GM23248 (cell line): ENCODE measurements at regions not wholly inside any gene's neighbourhood (a gene's known extent, or its start where the extent isn't known, plus 50 kb on each side); places are given as distances from the start of the nearest gene placed in this dataset.

Experiments used
- DNase-seq: peaks from one replicate; pipeline ENCODE4 v3.0.0-alpha.2; 2015
- H2AFZ ChIP-seq: fragments of 200-600 bp; sonication (generic); 2 replicates; pipeline ENCODE4 v1.6.1; 2016; ENCODE audit warnings: antibody characterized with exemption
- H3F3A ChIP-seq: fragments of 200-600 bp; sonication (generic); 2 replicates; pipeline ENCODE4 v1.6.1; 2016; ENCODE audit warnings: mild to moderate bottlenecking, antibody characterized with exemption, mixed run types; ENCODE audit not compliant: insufficient read depth
- H3K27ac ChIP-seq: fragments of 200-600 bp; sonication (generic); 2 replicates; pipeline ENCODE4 v1.5.1; 2016; ENCODE audit warnings: mild to moderate bottlenecking
- H3K27me3 ChIP-seq: fragments of 200-600 bp; sonication (generic); replicated peaks from 2 replicates; pipeline ENCODE4 v1.6.1; 2016; ENCODE audit warnings: mild to moderate bottlenecking; ENCODE audit not compliant: insufficient read depth
- H3K36me3 ChIP-seq: fragments of 200-600 bp; sonication (generic); 2 replicates; pipeline ENCODE4 v1.6.1; 2016; ENCODE audit warnings: low read depth, mild to moderate bottlenecking
- H3K4me1 ChIP-seq: fragments of 200-600 bp; sonication (generic); 2 replicates; pipeline ENCODE4 v1.6.1; 2016; ENCODE audit warnings: mild to moderate bottlenecking; ENCODE audit not compliant: insufficient read depth
- H3K4me2 ChIP-seq: fragments of 200-600 bp; sonication (generic); one replicate; pipeline ENCODE4 v1.6.1; 2016; ENCODE audit warnings: mild to moderate bottlenecking; ENCODE audit not compliant: unreplicated experiment
- H3K4me3 ChIP-seq: fragments of 200-600 bp; sonication (generic); 2 replicates; pipeline ENCODE4 v1.5.1; 2016; ENCODE audit warnings: mild to moderate bottlenecking
- H3K79me2 ChIP-seq: fragments of 200-600 bp; sonication (generic); 2 replicates; pipeline ENCODE4 v1.6.1; 2016; ENCODE audit warnings: mild to moderate bottlenecking; ENCODE audit not compliant: insufficient read depth
- H3K9ac ChIP-seq: fragments of 200-600 bp; sonication (generic); 2 replicates; pipeline ENCODE4 v1.6.1; 2016; ENCODE audit warnings: mild to moderate bottlenecking
- H3K9me2 ChIP-seq: fragments of 200-600 bp; sonication (generic); 2 replicates; pipeline ENCODE4 v1.6.1; 2016; ENCODE audit warnings: mixed run types, mild to moderate bottlenecking, moderate library complexity; ENCODE audit not compliant: insufficient read depth
- H3K9me3 ChIP-seq: fragments of 200-600 bp; sonication (generic); one replicate; pipeline ENCODE4 v1.6.1; 2017; ENCODE audit warnings: low read depth
- H4K20me1 ChIP-seq: fragments of 200-600 bp; sonication (generic); 2 replicates; pipeline ENCODE4 v1.6.0; 2016; ENCODE audit not compliant: insufficient read depth
- EZH2 ChIP-seq: fragments of 200-600 bp; sonication (generic); IDR thresholded peaks from 2 replicates; pipeline ENCODE4 v1.6.1; 2018; ENCODE audit warnings: antibody characterized with exemption, mild to moderate bottlenecking; ENCODE audit not compliant: insufficient read depth, poor library complexity, severe bottlenecking
- EZH2phosphoT487 ChIP-seq: fragments of 200-600 bp; sonication (generic); IDR thresholded peaks from 2 replicates; pipeline ENCODE4 v1.6.1; 2018; ENCODE audit warnings: antibody characterized with exemption, moderate library complexity, mild to moderate bottlenecking, low read depth; ENCODE audit not compliant: insufficient read depth
- WGBS, 2 experiments: methylation state at CpG; one replicate each; pipeline ENCODE4 v1.1.6; 2015 to 2017; ENCODE audit warnings: low lambda C conversion rate in 2 of 2, low coverage in 1 of 2; ENCODE audit errors: missing lambda C conversion rate in 2 of 2; 5-methylcytosine and 5-hydroxymethylcytosine counted together
- in situ Hi-C: fragments of 300-500 bp; cut with MboI; formaldehyde crosslinking; loops from 2 replicates; pipeline ENCODE4 v1.15.0; 2020

- Histone ChIP-seq H3F3A (no peaks in the 10 kb centered on the region), H3K79me2 (no peaks in the 10 kb centered on the region), H3K9me3 (no peaks in the 10 kb centered on the region), H3K27ac (no peak overlapping the region), H3K27me3 (no peaks in the 10 kb centered on the region), H2AFZ (no peak overlapping the region), H3K36me3 (no peaks in the 10 kb centered on the region), H3K4me1 (no peaks in the 10 kb centered on the region), H3K9ac (no peak overlapping the region), H3K4me2 (no peak overlapping the region), H3K9me2 (no peaks in the 10 kb centered on the region), H4K20me1 (no peaks in the 10 kb centered on the region), H3K4me3 (no peak overlapping the region)
- no peak for TF ChIP-seq EZH2
- no peak for TF ChIP-seq EZH2phosphoT487
- in situ Hi-C loops = no loop called here
- WGBS, 2 experiments = 7 to 11% methylated on average over 2 of the region's 2 CpGs
- DNase-seq = no peak
Observed at GRCh38 chr16:13545271-13545670, 374.7 kb upstream of the ERCC4 start.

GRCh38 chr16:13550254-13550653 is 369.7 kb upstream of the ERCC4 start:
- Histone ChIP-seq H3K36me3 (no peaks in the 10 kb centered on the region), H3K27ac (no peak overlapping the region), H3F3A (no peaks in the 10 kb centered on the region), H2AFZ (no peak overlapping the region), H3K27me3 (no peaks in the 10 kb centered on the region), H3K4me1 (no peaks in the 10 kb centered on the region), H3K4me2 (no peak overlapping the region), H4K20me1 (no peaks in the 10 kb centered on the region), H3K4me3 (no peak overlapping the region), H3K79me2 (no peaks in the 10 kb centered on the region), H3K9me2 (no peaks in the 10 kb centered on the region), H3K9ac (no peak overlapping the region), H3K9me3 (no peaks in the 10 kb centered on the region)
- DNase-seq = no peak
- TF ChIP-seq EZH2 (no peak), EZH2phosphoT487 (no peak)
- WGBS, 2 experiments = 35 to 39% methylated on average over 6 of the region's 6 CpGs
- in situ Hi-C loops = no loop called here

DNA sequence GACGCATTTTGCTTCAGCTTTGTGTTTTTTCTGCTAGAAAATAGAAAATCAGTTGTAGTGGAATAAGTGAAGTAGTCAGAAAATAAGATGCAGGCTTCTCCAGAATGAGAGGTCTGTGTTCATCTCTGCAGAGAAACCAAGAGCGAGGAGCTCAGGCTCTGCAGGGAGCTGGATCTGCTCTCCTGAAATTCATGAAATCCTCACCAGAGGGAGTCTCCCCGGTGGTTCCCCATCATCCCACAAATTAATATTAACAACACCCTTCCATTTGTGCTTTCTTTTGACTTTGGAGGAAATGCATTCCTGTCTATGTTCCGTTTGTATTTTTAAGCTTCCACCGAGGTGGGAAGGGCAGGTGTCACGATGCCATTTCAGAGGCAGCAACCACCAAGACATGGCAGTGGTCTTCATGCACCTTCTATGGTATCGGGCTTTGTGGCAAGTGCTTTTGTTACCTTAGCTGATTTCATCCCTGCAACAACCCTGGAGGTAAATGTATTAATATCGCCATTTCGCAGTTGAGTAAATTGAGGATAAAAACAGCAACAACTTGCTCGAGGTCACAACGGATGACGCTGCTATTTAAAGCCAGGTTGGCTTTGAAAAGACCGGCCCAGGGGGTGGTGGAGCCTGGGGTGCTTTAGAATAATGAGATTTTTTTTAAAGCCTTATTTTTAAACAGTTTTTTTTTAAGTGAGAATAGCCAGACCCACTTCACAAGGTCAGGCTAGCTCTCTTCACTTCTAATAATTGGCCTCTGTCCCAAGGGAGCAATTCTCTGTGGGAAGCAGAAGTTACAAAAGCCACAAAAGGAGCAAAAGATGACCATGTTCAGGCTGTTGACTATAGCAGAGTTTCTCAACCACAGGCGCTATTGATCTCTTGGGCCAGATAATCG is 367.6 kb upstream of the ERCC4 start:
- H3K9ac ChIP-seq = no peak overlapping the region
- in situ Hi-C loops = no loop called here
- TF ChIP-seq EZH2 (no peak), EZH2phosphoT487 (no peak)
- H4K20me1 ChIP-seq = no peaks in the 10 kb centered on the region
- WGBS, 2 experiments = 21 to 27% methylated on average over 15 of the region's 15 CpGs
- no peaks in the 10 kb centered on the region for H3K36me3 ChIP-seq
- H3F3A ChIP-seq = no peaks in the 10 kb centered on the region
- no peaks in the 10 kb centered on the region for H3K79me2 ChIP-seq
- no peak overlapping the region for H3K4me2 ChIP-seq
- no peaks in the 10 kb centered on the region for H3K9me2 ChIP-seq
- DNase-seq = no peak
- H2AFZ ChIP-seq = no peak overlapping the region
- H3K4me3 ChIP-seq = no peak overlapping the region
- H3K27ac ChIP-seq = no peak overlapping the region
- H3K4me1 ChIP-seq = no peaks in the 10 kb centered on the region
- H3K27me3 ChIP-seq = no peaks in the 10 kb centered on the region
- no peaks in the 10 kb centered on the region for H3K9me3 ChIP-seq

DNA sequence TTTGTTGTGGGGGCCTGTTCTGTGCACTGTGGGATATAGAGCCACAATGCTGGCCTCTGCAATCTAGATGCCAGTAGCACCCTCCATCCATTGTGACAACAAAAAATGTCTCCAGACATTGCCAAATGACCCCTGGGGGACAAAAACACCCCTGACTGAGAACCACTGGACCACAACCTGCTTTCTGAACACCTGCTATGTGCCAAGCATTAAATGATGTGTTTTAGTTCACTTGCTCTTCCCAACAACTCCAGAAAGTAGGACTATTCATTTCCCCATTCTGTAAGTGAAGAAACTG is 367.0 kb upstream of the ERCC4 start:
- TF ChIP-seq EZH2phosphoT487 = no peak
- no peak for TF ChIP-seq EZH2
- Histone ChIP-seq H3K9me2 (no peaks in the 10 kb centered on the region), H4K20me1 (no peaks in the 10 kb centered on the region), H3K9ac (no peak overlapping the region), H3K27me3 (no peaks in the 10 kb centered on the region), H3K9me3 (no peaks in the 10 kb centered on the region), H2AFZ (no peak overlapping the region), H3F3A (no peaks in the 10 kb centered on the region), H3K27ac (no peak overlapping the region), H3K36me3 (no peaks in the 10 kb centered on the region), H3K4me2 (no peak overlapping the region), H3K4me3 (no peak overlapping the region), H3K79me2 (no peaks in the 10 kb centered on the region), H3K4me1 (no peaks in the 10 kb centered on the region)
- in situ Hi-C loops = no loop called here
- no peak for DNase-seq
